OCI-M2 (cell line): ENCODE measurements at regions not wholly inside any gene's neighbourhood (a gene's known extent, or its start where the extent isn't known, plus 50 kb on each side); places are given as distances from the start of the nearest gene placed in this dataset.

Experiments
- DNase-seq: peaks from one replicate; lab custom pipeline; 2025; ENCODE audit not compliant: unreplicated experiment; lab: John Stamatoyannopoulos, UW

- no peak for DNase-seq
Observed at GRCh38 chr3:82054849-82055248, 293.4 kb upstream of the GBE1 start.

- DNase-seq: no peak
Observed at GRCh38 chr3:82053236-82053635, 291.8 kb upstream of the GBE1 start.

DNA sequence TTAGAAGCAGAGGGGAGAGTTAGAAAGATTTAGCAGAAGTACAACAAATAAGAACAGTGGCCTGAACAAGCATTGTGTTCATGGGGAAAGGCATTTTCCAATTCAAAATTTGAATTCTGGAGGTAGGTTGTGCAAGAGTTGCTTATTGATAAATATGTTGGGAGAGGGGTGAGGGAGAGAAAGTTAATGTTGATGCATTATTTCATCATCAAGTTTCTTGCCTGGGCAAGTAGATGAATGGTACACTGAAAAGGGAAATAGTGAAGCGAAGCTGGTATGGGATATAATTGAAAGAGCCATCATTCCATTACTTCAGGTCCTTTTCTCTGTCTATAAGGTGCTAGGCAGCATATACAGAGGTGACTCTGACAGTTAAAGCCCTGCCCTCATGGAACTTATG, 288.9 kb upstream of the GBE1 start:
- DNase-seq: no peak

- no peak for DNase-seq
Observed at GRCh38 chr3:82048711-82049110, 287.3 kb upstream of the GBE1 start.

- no peak for DNase-seq
Observed at GRCh38 chr3:82044930-82045705, 283.7 kb upstream of the GBE1 start.

- DNase-seq: no peak
Observed at GRCh38 chr3:82038556-82038955, 277.1 kb upstream of the GBE1 start.

- DNase-seq: no peak
Observed at GRCh38 chr3:82033186-82033585, 271.7 kb upstream of the GBE1 start.

- no peak for DNase-seq
Observed at GRCh38 chr3:82031596-82031995, 270.2 kb upstream of the GBE1 start.

DNA sequence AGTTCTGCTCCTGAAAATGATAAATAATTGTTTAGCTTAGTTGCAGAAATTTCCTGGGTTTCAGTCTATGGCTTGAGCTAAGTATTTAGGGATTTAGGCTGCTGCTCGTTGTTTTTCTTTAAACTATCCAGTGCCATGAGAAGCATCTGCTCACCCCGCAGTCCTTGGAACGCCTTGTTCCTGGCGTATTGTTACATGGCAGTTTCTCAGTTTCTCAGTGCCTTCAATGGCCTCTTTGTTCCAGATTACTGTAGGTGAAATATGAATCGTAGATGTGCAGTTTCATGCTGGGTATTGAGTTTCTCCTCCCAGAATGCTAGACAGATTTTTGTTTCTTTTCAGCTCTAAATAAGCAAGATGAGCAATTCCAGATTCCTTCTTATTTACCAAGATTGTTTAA, 269.5 kb upstream of the GBE1 start:
- no peak for DNase-seq

- no peak for DNase-seq
Observed at GRCh38 chr3:82022836-82023235, 261.4 kb upstream of the GBE1 start.

GRCh38 chr3:82020282-82020681, 258.8 kb upstream of the GBE1 start:
- DNase-seq: no peak

DNA sequence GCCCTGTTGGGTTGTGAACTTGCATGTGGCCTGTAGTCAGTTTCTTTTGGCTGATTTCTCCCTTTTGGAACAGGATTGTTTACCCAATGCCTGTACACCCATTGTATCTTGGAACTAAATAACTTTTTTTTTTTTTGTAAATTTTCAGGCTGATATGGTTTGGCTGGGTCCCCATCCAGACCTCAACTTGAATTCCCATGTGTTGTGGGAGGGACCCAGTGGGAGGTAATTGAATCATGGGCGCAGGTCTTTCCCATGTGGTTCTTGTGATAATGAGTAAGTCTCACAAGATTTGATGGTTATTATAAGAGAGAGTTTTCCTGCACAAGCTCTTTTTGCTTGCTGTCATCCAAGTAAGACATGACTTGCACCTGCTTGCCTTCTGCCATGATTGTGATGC, 253.8 kb upstream of the GBE1 start:
- no peak for DNase-seq

DNA sequence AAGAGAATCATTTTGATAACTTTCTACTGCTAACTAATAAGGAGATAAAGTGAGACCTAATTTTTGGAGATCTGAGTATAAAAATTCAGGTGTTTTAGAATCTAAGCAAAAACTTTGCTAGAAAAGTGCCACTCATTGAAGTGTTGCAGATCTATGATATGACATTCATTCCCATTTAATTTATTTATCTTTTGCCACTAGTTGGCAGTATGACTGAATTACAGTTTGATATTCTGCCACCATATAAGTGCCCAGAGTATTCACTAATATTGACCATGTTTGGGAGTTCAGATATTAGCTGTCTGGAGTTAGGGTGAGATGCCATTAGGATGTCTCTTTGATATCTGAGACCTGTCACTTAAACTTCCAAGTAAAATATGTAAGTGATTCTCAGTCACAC, 251.3 kb upstream of the GBE1 start:
- DNase-seq: no peak

DNA sequence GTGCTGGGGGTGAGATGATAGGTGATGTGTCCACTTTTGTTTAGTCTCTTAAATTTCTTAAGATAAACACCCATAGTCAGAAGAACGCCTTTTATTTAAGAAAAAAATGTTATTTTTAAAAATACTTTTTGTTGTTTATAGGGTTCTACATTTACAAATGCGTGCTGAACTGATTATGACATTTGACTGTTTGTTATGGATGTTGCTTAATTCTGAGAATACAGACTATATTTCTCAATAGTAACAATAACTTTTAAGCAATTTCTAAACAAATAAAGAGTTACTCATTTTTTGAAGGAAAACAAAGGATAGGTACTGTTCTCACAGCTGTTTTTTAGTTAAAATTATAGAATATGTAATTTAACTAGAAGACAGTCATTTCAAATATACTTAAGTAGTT, 249.9 kb upstream of the GBE1 start:
- DNase-seq: no peak

DNA sequence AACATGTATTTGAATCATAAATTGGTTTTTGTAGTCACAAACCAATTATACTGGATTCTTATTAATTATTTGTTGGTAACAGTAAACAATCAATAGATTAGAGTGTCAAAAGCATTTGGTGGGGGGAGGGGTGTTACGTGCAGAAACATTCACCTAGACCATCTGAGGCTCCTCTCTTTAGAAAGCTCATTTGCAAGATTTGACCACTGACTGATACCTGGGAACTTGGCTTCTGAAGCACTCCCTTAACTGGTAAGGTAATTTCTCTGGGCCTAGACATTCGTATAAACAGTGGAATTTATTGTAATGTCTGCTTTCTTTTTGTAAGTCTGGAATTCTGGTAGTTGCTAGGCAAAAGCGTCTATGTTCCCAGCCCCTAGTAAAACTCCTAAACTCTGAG, 243.8 kb upstream of the GBE1 start:
- DNase-seq: no peak

- DNase-seq: no peak
Observed at GRCh38 chr3:82004266-82004665, 242.8 kb upstream of the GBE1 start.

- no peak for DNase-seq
Observed at GRCh38 chr3:82002986-82003642, 241.7 kb upstream of the GBE1 start.

GRCh38 chr3:82002491-82002890, 241.0 kb upstream of the GBE1 start:
- DNase-seq: no peak

DNA sequence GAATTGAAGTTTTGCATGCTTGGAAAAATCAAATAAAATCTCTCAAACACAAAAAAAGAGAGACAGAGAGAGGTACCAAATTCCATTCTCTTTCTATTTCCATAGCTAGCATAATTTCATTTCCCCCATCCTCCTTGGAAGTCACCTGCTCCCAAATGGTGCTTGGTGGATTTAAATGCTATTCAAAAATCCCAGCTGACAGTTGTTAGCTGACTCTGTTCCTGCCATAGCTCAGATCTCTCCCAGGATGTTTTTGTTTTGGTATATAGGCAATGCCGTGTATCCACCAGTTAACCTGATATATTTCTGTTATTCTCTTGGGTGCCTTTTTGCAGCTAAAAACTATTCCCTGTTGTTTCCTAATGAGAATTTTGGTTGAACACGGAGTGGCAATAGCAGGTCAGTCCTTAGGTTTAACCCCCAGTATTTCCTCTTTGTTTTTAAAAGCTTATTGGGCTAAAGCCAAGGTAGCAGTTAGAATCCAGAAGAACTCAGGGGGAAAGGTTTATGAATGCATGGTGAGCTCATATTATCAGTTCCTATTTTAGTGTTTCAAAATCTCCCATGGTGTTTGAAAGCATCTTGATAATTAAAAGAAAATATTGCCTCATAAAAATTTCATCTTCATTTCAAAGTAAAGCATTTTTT, 240.0 kb upstream of the GBE1 start:
- no peak for DNase-seq

GRCh38 chr3:82000773-82001172, 239.3 kb upstream of the GBE1 start:
- no peak for DNase-seq

GRCh38 chr3:82000350-82000749, 238.9 kb upstream of the GBE1 start:
- DNase-seq: no peak

- no peak for DNase-seq
Observed at GRCh38 chr3:81998907-81999306, 237.5 kb upstream of the GBE1 start.
